ENCODE measurements at regions not wholly inside any gene's neighbourhood (a gene's known extent, or its start where the extent isn't known, plus 50 kb on each side); places are given as distances from the start of the nearest gene placed in this dataset.
"Not testable (repeated sequence)": the region's sequence is repeated elsewhere in the genome, so short reads cannot be mapped to it uniquely, and the experiment has no call there.

DNA sequence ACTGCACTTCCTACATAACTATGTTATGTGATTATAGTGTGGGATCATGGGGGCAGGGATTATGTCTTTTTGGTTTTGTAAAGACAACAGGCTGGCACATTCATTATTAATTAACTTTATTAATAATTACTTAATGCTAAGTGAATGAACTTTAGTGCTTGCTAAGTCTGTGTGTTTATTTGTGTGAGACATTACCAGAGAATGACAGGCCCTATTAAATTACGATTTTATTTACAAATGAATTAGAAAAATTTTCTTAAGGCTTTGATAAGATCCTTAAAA is 100.9 kb downstream of the CD83 start:
- DNase-seq = no peak

DNA sequence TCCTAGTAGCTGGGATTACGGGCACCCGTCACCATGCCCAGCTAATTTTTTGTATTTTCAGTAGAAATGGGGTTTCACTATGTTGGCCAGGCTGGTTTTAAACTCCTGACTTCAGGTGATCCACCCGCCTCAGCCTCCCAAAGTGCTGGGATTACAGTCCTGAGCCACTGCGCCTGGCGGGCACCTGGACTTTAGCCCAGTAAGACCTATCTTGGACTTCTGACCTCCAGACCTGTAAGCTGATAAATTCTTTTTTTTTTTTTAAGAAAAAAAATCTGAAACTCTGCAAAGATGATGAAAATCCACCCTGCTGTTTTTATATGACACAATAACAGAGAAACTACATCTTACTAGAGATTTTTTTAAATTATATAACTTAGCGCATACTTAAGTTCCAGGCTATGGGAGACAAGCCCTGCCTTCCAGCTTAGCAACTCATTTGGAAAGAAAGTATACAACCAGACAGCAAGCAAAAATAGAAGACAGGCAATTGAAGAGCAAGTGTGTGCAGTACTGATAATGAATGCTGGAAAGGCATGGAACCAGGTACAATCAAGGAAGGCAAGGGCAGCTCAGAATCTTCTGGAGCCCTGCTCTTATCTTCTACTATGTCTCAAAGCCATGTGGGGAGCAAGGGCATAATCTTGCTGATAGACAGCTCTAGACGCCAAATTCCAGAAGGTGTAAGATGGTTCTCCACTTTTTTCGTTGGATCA is 104.2 kb downstream of the CD83 start:
- DNase-seq = no peak

DNA sequence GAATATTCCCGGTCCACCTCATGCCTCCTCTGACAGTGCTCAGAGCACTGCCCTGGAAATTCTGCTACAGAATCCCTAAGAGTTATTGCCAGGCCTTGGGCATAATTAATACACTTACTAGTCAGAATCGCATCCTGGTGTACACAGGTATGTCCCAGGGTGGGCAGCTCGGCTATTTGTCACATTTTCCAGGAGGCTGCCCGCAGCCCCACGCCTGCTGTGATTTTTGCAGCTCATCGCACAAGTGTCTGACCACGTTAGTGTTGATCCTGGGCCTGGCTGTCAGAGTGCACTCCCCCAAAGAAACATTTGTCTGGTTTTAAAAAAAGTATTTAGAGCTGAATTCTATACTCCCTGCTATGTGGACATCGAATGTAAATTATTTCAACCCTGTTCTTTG is 105.4 kb downstream of the CD83 start:
- DNase-seq = no peak

DNA sequence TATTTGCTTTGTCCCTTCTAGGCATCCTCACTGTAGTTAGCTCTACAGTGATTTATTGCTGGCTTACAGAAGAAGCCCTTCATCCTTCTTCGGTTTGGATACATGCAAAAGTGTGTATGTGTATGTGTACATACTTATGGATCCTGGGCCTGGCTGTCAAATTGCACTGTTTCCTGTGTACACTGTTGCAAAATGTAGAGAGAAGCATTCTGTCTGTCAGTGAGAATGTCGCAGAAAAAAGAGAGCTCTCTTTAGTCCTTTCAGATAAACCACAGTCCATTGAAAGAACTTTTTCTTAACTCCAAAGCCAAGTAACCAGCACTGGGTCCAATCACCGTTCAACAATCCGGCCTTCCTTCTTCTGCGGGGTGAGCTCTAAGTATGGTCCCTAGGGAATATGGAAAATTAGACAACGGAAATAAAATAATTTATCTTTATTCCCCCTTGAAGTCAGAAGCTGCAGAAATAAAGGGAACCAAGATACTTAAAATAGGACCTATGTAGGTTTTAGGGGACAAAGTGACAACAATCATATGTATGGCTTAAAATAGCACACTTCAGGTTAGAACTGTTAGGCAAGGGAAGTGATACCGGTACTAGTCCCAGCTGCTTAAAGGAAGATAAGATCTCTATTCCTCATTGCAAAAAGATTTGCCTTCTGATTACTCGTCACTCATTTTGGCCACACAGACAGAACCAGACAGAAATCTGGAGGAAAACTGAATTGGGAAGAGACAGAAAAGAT is 107.0 kb downstream of the CD83 start:
- DNase-seq = no peak

DNA sequence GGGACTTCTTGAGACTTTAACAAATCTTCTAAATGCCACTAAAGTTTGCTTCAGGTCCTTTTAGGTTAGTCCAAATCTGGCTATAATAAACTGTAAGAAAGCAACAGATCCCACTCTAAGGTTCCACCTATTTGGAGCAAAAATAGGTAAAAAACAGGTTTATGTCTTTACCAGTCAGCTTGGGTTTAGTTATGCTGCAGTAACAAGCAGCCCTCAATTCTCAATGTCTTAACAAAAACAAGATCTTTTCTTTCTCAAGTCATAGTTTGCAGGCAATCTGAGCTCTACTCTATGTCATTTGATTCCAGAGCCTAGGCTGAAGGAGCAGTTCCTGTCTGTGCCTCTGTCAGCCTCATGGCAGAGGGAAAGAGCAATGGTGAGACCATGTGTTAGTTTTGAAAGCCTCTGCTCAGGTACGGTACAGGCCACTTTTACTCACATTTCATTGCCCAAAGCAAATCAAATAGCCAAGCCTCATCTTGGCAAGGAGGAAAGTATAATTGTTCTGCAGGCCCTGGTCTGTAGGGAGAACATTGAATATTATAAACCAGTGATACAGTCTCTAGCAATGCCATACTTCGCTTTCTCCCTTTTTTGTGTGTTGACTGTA is 108.6 kb downstream of the CD83 start:
- DNase-seq = no peak

DNA sequence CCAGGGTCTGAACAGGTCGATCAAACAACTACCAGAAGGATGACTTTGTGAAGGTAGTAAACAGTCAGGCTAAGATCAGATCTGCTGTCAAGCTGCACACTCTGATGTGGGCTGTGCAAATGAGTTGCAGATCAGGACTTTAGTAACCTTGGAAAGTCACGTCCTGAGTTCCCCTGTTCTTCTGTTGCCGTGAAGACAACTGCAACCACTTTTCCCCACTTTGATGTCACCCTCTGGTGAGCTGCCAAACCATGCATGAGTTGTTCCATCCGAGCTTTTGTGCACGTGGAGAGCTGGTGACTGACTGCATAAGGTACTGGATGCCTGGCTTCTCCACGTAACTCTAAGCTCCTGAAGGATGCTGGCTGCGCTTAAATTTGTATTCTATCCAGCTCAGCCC is 111.0 kb downstream of the CD83 start:
- no peak for DNase-seq

DNA sequence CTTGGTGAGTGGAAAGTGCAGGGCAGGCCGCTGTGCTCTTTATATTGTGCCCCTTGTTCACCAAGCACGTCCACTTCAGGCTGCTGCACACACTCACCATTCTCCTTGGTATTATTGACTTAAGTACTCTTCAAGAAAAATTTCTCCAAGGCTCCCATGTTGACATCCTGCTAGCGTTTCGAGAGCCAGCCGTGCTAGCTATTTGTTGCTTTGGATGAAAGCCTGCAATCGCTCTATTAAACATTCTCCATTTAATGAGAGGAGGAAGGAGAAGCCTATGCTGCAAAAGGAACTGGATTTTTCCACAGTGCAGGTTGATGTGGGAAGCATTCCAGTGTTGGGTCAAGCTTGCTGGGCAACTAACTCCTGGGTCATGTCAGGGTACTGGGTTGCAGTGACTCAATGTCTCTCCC is 113.5 kb downstream of the CD83 start:
- peak in 1 of 2 experiments; percentile 31 for DNase-seq

DNA sequence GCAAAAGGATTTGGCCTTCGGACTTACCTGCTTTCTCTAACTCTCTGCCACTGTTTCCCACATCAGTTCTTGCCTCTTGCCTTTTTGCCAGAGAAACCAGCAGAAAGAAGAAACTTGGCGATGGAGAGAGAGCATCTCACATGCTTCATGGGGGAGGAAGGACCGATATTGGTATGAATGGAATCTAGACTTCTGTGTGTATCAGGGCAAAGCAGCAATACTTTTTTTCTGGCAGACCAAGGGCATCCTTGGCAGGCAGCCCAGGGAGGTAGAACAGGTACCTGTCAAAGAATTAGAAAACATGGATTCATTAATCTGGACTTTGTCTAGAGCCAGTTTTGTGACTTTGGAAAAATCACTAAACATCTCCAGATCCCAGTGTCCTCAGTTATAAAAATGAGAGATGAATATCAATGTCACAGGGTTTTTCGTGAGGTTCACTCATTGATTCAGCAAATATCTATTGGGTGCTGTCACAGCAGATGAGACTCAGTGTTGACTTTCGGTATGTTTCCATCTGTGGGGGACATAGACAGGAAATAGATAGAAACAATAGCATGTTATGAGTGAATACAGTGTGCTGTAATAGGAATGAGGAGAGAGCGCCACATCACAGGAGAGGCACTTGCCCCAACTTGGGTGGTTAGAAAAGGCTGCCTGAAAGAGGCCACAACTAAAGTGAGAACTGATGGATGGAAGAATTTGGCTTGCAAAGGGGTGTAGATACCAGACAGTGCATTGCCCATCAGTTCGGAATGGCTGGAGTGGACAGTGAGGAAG is 114.1 kb downstream of the CD83 start:
- no peak for DNase-seq

DNA sequence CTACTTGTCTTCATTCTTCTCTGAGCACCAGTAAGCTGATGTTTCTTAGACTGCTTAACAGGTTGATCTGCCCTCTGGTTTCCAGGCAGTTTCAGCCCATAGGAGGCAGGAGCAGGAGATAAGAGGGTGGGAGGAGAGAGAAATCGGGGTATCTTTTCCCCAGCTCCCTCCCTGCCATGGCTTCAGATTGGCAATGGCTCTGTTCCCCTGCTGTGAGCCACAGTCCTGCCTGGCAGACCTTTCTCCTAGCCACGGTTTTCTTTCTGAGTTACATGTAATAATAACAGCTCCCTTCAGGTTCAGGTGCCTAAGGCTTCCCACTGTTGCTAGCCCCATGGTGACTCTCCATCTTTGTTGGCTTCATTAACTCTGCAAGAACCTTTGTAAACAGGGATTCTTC is 115.3 kb downstream of the CD83 start:
- DNase-seq = peak in 1 of 2 experiments; percentile 38

DNA sequence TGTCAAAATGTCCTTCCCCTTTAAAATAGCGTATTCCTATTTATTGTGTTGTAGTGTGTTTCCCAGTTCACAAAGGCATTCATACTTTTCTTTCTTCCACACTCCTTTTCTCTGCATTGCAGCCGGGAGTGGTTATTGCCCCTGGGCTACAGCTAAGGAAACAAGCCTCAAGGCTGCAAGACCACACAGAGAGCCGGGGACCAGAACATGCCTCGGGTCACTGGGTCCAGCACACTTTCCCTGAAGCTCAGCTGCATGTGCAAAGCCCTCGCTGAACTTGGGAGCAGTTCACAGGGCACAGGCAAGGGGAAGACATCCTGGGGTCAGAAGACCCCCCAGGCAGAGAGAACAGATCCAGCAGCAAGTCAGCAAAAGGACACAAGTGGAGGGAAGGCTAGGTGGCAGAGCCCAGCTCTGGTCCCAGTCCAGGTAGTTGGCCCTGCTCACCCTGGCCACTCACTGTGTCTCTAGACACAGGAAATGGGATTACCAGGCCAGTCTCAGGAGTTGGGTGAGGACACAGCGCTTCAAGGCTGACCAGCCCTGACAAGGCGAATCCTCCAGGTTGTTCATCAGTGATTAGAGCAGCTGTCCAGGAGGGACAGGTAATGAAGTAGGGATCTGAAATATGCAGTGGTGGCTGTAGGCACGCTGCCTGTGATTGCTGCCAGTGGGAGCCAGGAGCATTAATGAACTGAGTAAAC is 118.2 kb downstream of the CD83 start:
- DNase-seq = no peak

DNA sequence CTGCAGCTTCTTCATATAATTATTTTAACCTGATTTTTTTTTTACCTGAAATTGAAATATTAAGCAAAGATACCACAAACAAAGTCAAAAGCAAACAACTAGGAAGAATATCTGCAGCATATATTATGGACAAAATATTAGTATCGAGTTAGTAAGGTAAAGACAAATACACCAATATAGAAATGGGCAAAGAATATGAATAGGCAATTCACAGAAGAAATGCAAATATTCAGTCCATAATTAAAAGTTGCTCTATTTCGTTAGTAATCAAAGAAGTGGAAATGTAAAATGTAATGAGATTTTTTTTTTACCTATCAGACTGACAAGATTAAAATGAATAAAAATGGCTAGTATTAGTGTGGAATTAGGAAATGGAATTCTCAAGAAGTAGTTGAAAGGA is 121.5 kb downstream of the CD83 start:
- no peak for DNase-seq

DNA sequence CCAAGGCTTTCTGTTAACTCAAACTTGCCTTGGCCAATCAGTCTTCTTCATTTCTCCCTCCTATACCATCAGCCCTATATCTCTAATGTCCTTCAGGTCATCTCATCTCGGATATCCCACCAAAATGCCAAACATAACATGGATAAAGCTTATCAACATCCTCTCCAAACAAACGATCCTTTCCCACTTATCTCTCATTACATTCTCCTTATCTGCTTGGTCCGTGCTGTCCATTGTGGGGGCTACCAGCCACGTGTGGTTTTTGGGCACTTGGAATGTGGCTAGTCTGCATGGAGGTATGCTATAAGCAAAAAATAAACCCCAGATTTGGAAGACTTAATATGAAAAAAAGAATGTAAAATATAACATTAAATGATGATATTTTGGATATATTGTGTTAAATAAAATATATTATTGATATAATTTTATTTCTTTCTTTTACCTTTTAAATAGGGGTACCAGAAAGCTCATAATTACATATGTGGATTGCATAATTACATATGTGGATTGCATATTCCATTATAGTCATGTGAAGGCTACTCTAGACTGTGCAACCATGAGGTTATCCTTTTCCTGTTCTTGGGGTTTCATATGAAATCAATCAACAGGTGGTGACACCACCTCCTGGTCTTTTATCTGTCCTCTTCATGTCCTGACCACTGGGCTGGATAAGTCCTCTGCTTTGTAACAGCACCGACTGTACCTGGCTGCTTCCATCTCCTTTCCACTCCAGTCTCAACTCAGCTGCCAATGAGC is 123.0 kb downstream of the CD83 start:
- no peak for DNase-seq

DNA sequence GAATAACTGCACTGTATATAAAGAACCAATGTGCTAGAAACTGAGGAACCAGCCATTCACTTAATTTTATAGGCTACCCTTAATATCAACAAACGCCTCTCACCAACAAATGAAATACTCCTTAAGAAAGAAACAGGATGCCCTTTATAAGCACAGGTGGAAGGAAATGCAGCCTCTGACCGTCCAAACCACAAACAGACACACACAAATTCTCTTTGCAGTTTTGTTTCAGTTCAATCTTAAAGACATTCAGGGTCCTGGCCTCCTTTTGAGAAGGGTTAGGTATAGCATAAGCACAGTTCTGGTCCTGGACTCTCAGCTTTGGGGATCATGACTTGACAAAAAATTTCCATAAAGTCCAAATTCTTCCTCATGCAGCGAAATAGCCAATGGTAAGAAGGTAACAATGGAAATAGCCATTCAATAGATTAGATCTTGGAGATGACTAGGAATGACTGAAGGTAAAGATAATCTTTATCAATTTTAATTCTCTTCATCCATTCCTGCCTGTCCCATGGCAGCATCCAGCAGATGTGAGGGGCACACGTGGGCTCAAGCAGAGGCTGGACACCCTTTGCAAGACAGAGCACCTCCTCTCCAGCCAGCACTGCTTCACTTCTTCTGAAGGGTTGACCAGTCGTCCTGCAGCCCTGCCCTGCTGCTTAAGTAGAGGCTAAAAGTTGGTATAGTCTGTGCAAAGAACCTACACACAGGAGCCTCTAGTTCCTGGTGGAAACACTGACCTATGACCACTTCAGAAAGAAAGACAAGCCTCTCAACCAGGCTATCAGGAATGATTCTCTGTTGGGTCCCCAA is 123.9 kb downstream of the CD83 start:
- no peak for DNase-seq

DNA sequence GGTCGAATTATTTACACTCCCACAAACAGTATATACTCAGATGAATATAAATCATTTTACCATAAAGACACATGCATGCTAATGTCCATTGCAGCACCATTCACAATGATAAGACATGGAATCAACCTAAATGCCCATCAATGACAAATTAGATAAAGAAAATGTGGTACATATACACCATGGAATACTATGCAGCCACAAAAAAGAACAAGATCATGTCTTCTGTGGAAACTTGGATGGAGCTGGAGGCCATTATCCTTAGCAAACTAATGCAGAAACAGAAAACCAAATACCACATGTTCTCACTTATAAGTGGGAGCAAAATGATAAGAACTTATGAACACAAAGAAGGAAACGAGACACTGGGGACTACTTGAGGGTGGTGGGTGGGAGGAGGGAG is 125.3 kb downstream of the CD83 start:
- DNase-seq = not testable (repeated sequence)

DNA sequence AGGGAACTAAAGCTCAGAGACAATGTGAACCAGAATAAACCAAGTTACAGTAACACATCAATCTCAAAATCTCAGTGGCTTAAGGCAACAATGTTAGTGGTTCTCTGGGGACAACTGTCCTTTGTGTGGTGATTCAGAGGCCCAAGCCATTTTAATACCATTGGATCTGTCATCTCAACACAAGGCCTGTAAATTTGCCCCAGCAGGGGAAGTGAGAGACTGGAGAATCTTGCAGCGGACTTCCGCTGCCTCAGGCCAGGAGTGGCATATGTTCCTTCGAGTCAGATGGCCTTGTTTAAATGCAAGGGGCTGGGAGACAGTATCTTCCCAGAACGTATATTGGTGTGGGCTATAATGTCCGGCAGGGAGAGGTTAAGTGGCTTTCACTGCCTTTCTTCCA is 126.0 kb downstream of the CD83 start:
- DNase-seq = no peak

DNA sequence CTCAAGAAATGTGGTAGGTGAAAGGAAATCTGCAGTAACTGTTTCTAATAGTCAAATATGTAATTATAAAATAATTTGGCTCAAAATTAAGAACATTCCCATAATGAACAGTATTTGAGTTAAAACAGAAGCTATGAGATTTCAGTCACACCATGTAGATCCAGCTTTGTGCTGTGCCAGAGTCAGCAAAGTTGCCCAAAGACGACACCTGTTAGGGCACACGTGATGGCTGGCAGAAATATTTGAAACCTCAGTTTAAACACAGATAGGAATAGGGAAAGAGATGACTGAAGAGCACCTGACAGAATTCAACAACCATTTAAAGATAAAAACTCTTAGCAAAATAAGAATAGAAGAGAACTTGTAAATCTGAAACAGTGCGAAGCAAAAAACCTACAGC is 129.3 kb downstream of the CD83 start:
- DNase-seq = no peak

DNA sequence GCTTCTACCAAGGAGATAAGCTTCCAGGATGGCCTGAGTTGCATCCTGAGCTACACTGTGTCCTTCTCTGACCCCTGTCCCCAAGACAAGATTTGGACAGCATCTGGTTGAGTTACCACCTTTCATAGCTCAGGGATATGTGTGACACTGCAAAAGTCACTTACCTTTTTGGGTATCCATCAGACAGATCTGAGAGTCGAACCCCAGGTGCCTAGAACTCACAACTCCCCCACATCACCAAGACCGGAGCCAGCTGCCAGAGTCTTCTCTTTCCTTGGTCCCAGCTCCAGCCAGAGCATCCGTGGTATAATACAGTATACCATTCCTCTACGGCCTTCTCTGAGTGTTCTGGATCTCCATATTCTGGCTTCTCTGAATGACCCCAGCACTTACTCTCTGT is 133.0 kb downstream of the CD83 start:
- no peak for DNase-seq

DNA sequence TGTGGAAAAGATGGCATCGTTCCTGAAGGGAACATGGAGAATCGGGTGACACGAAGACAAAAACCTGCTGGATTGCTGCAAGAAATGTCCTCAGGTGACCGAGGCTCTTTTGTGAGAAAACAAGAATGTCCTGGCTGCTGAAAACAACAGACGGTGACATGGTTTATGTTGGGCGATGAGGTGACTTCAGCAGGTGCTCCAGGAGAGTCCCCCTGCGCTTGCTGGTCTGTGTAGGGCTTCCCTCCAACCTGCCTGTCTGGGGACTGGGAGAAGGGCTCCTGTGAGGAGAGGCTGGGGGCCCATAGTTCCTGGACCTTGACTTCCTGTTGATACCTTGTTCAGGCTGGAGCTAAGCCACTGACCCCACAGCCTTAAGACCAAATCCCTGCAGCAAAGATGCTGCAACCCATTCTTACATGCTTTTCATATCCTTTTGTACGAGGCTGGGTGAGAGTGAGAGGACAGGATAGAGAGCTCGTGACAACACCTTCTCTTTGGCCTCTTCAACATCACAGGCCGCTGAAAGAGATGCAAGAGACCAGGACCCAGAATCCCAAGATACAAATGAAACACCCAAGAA is 134.8 kb downstream of the CD83 start:
- DNase-seq = no peak

DNA sequence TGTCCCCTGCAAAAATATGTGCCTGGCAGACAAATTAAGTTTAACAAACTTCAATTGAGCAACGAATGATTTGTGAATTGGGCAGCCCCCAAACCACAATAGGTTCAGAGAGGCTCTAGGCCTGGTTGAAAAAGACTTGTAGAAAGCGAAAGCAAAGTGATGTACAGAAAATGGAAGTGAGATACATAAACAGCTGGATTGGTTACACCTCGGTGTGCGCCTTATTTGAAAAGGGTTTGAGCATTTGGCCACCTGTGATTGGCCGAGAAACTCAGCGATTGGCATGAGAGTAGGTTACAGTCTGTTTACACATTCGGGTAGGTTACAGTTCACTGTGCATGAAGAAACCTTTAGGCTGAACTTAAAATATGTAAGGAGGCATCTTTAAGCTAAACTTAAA is 136.9 kb downstream of the CD83 start:
- DNase-seq = no peak

DNA sequence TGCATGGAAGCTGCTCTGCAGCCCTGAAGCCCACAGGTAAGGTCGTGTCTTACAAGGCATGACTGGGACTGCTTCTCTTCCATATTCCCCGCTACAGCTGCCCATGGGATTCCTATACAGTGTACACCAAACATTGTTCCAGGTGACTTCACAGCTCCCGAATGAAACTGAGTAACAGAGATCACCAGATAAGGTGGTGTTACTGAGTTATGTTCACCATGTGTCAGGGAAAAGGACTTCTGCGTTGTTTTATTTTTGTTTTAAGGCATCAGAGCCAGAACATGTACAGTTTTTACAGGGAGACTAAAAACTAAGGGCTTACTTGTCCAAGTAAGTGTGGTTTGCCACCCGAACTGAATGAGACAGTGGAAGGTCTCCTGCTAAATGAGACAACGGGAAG is 138.3 kb downstream of the CD83 start:
- no peak for DNase-seq

DNA sequence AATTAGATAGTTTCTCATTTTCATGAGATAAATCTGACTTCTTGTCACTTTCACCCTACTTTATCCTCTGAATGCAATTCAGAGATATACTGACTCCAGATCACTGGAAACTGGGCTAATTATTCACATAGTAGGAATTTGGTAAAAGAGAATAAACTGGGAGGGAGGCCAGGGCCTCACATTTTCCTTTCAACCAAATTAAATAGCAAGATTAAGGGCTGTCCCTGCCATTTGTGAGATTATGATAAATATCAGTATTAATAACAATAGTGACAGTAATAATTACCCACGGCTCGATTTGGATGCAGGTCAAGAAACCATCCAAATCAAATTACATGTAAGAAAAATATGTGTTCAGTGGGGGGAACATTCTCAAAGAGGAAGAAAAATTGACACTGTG is 140.5 kb downstream of the CD83 start:
- DNase-seq = no peak

Measured in NCI-H187 (cell line).